Keratinocyte (primary cell): ENCODE measurements at regions not wholly inside any gene's neighbourhood (a gene's known extent, or its start where the extent isn't known, plus 50 kb on each side); places are given as distances from the start of the nearest gene placed in this dataset.

Experiments used
- CTCF ChIP-seq, 3 experiments: IDR thresholded peaks in 1 of 3; conservative IDR thresholded peaks in 1 of 3; optimal IDR thresholded peaks in 1 of 3; 2 replicates in 2 of 3; 3 replicates in 1 of 3; pipeline versions ENCODE3 to v1.5.1; 2011; ENCODE audit warnings: low read length in 3 of 3, mild to moderate bottlenecking in 3 of 3, moderate library complexity in 2 of 3, control low read depth in 1 of 3, inconsistent platforms in 1 of 3; ENCODE audit not compliant: insufficient read depth in 2 of 3; ENCODE audit errors: extremely low read depth in 1 of 3
- EZH2 ChIP-seq: IDR thresholded peaks from one replicate; pipeline ENCODE4 v1.6.1; 2012; ENCODE audit warnings: inconsistent platforms, mild to moderate bottlenecking, low read length, moderate library complexity

GRCh38 chr22:22767876-22768602 lies 119.6 kb upstream of the IGLL5 start:
- TF ChIP-seq CTCF (optimal IDR thresholded peaks at IDR 0.05 in 1 of 3, IDR thresholded peaks at IDR 0.05 in 1 of 3, conservative IDR thresholded peaks at IDR 0.05 in 1 of 3; ENCODE audit: extremely low read depth in 1 of 3, insufficient read depth in 2 of 3, low read length in 3 of 3): peak in 1 of 3 experiments; percentile 11
- no peak for TF ChIP-seq EZH2
